HG03460 (cell line): ENCODE measurements at regions not wholly inside any gene's neighbourhood (a gene's known extent, or its start where the extent isn't known, plus 50 kb on each side); places are given as distances from the start of the nearest gene placed in this dataset.
"Not testable (repeated sequence)": the region's sequence is repeated elsewhere in the genome, so short reads cannot be mapped to it uniquely, and the experiment has no call there.

Experiments used
- ATAC-seq: cut with Tn5 transposase; IDR thresholded peaks from one replicate; pipeline ENCODE4 v1.9.1; 2021; ENCODE audit not compliant: unreplicated experiment

- ATAC-seq, result no peak
Measured at GRCh38 chr13:87295636-87296035, 375.5 kb upstream of the SLITRK5 start.

- ATAC-seq, result no peak
Measured at GRCh38 chr13:87302034-87302433, 369.1 kb upstream of the SLITRK5 start.

GRCh38 chr13:87302931-87303330 lies 368.2 kb upstream of the SLITRK5 start:
- ATAC-seq, result no peak

GRCh38 chr13:87311165-87311564 lies 360.0 kb upstream of the SLITRK5 start:
- no peak for ATAC-seq

- ATAC-seq, result no peak
Measured at GRCh38 chr13:87314822-87315221, 356.3 kb upstream of the SLITRK5 start.

GRCh38 chr13:87322386-87322785 lies 348.8 kb upstream of the SLITRK5 start:
- no peak for ATAC-seq

GRCh38 chr13:87324558-87324957 lies 346.6 kb upstream of the SLITRK5 start:
- ATAC-seq, result no peak

- ATAC-seq, result no peak
Measured at GRCh38 chr13:87331178-87331577, 340.0 kb upstream of the SLITRK5 start.

GRCh38 chr13:87333599-87333998 lies 337.6 kb upstream of the SLITRK5 start:
- ATAC-seq, result no peak

- no peak for ATAC-seq
Measured at GRCh38 chr13:87334176-87334575, 337.0 kb upstream of the SLITRK5 start.

GRCh38 chr13:87336346-87336889 lies 334.8 kb upstream of the SLITRK5 start:
- ATAC-seq, result not testable (repeated sequence)

GRCh38 chr13:87344176-87344575 lies 327.0 kb upstream of the SLITRK5 start:
- no peak for ATAC-seq

GRCh38 chr13:87355451-87355850 lies 315.7 kb upstream of the SLITRK5 start:
- ATAC-seq, result no peak

- no peak for ATAC-seq
Measured at GRCh38 chr13:87356314-87356713, 314.9 kb upstream of the SLITRK5 start.

GRCh38 chr13:87358319-87358718 lies 312.9 kb upstream of the SLITRK5 start:
- ATAC-seq, result no peak

- ATAC-seq, result no peak
Measured at GRCh38 chr13:87361216-87361615, 310.0 kb upstream of the SLITRK5 start.

- ATAC-seq, result no peak
Measured at GRCh38 chr13:87368639-87369038, 302.5 kb upstream of the SLITRK5 start.

- no peak for ATAC-seq
Measured at GRCh38 chr13:87376081-87376480, 295.1 kb upstream of the SLITRK5 start.

- no peak for ATAC-seq
Measured at GRCh38 chr13:87384099-87384498, 287.1 kb upstream of the SLITRK5 start.

- no peak for ATAC-seq
Measured at GRCh38 chr13:87393358-87393757, 277.8 kb upstream of the SLITRK5 start.

- ATAC-seq, result no peak
Measured at GRCh38 chr13:87398047-87398446, 273.1 kb upstream of the SLITRK5 start.

GRCh38 chr13:87403748-87404432 lies 267.3 kb upstream of the SLITRK5 start:
- no peak for ATAC-seq

GRCh38 chr13:87426742-87427141 lies 244.4 kb upstream of the SLITRK5 start:
- ATAC-seq, result no peak
